Activated T-cell treated with anti-CD3 and anti-CD28 coated beads, Interleukin-2, amount 50 U/mL, for 72 hours (primary cell): ENCODE measurements at regions not wholly inside any gene's neighbourhood (a gene's known extent, or its start where the extent isn't known, plus 50 kb on each side); places are given as distances from the start of the nearest gene placed in this dataset.
"Not testable (repeated sequence)": the region's sequence is repeated elsewhere in the genome, so short reads cannot be mapped to it uniquely, and the experiment has no call there.

Experiments
- ATAC-seq, 2 donors: fragments of 150-1000 bp; cut with Tn5 transposase; replicated peaks in 1 of 2; 2 replicates each; pipeline ENCODE4 v1.10.0; 2021; ENCODE audit warnings: moderate library complexity in 2 of 2, mild to moderate bottlenecking in 1 of 2
- DNase-seq, 2 donors: peaks; one replicate each; pipeline ENCODE4 v3.0.0; 2021 to 2022; ENCODE audit warnings: mixed read lengths in 1 of 2
- H3K27ac Mint-ChIP-seq: one replicate; pipeline ENCODE4 v1.8.0; 2022; ENCODE audit warnings: mild to moderate bottlenecking, moderate library complexity, mixed read lengths
- H3K27me3 Mint-ChIP-seq: one replicate; pipeline ENCODE4 v1.8.0; 2022; ENCODE audit warnings: low read depth, mixed read lengths
- H3K36me3 Mint-ChIP-seq, 2 donors: one replicate each; pipeline ENCODE4 v1.8.0; 2022; ENCODE audit warnings: mixed read lengths in 2 of 2, mild to moderate bottlenecking in 1 of 2; ENCODE audit not compliant: insufficient read depth in 2 of 2
- H3K4me1 Mint-ChIP-seq: one replicate; pipeline ENCODE4 v1.8.0; 2022; ENCODE audit warnings: low read depth, mixed read lengths
- H3K4me3 Mint-ChIP-seq, 2 donors: one replicate each; pipeline ENCODE4 v1.8.0; 2022; ENCODE audit warnings: mild to moderate bottlenecking in 2 of 2, mixed read lengths in 2 of 2, moderate library complexity in 2 of 2
- H3K9me3 Mint-ChIP-seq, 2 donors: one replicate each; pipeline ENCODE4 v1.8.0; 2022; ENCODE audit warnings: mixed read lengths in 2 of 2

GRCh38 chr6:81071121-81071520 is 681.4 kb downstream of the TENT5A start:
- Mint-ChIP-seq H3K4me3 (no peak overlapping the region), H3K36me3 (peaks cover 0 to 2% of the 10 kb centered on the region in 2 donors), H3K4me1 (no peaks in the 10 kb centered on the region), H3K27me3 (no peaks in the 10 kb centered on the region), H3K9me3 (peaks cover 4 to 9% of the 10 kb centered on the region in 2 donors), H3K27ac (no peak overlapping the region)
- no peak for ATAC-seq
- DNase-seq: no peak

- no peak for ATAC-seq
Observed at GRCh38 chr6:81067057-81067456, 685.4 kb downstream of the TENT5A start.

GRCh38 chr6:81063891-81064290 is 688.6 kb downstream of the TENT5A start:
- Mint-ChIP-seq H3K27ac (no peak overlapping the region), H3K4me3 (no peak overlapping the region), H3K27me3 (no peaks in the 10 kb centered on the region), H3K4me1 (no peaks in the 10 kb centered on the region), H3K9me3 (peaks cover 0 to 2% of the 10 kb centered on the region in 2 donors), H3K36me3 (no peaks in the 10 kb centered on the region)
- ATAC-seq (no peak), DNase-seq (no peak)

More at GRCh38 chr6:81067057-81067456, 685.4 kb downstream of the TENT5A start:
- peaks cover 0 to 2% of the 10 kb centered on the region in 2 donors for H3K36me3 Mint-ChIP-seq
- DNase-seq: no peak
- H3K9me3 Mint-ChIP-seq: peaks cover 4 to 9% of the 10 kb centered on the region in 2 donors
- no peaks in the 10 kb centered on the region for H3K27me3 Mint-ChIP-seq
- no peak overlapping the region for H3K27ac Mint-ChIP-seq
- H3K4me3 Mint-ChIP-seq: no peak overlapping the region
- no peaks in the 10 kb centered on the region for H3K4me1 Mint-ChIP-seq

GRCh38 chr6:81054036-81054435 is 698.4 kb downstream of the TENT5A start:
- Mint-ChIP-seq H3K4me3 (no peak overlapping the region), H3K27ac (no peak overlapping the region), H3K36me3 (no peaks in the 10 kb centered on the region), H3K4me1 (no peaks in the 10 kb centered on the region), H3K9me3 (no peaks in the 10 kb centered on the region), H3K27me3 (no peaks in the 10 kb centered on the region)
- ATAC-seq (no peak), DNase-seq (no peak)

- H3K27ac Mint-ChIP-seq: no peak overlapping the region
- H3K4me3 Mint-ChIP-seq: no peak overlapping the region
Observed at GRCh38 chr6:81051952-81052351, 700.5 kb downstream of the TENT5A start.

GRCh38 chr6:81049425-81050042 is 702.9 kb downstream of the TENT5A start:
- Mint-ChIP-seq H3K27ac (no peak overlapping the region), H3K36me3 (no peaks in the 10 kb centered on the region), H3K4me1 (no peaks in the 10 kb centered on the region), H3K4me3 (no peak overlapping the region), H3K27me3 (no peaks in the 10 kb centered on the region), H3K9me3 (peaks cover 0 to 2% of the 10 kb centered on the region in 2 donors)
- ATAC-seq: no peak
- DNase-seq: no peak

More at GRCh38 chr6:81051952-81052351, 700.5 kb downstream of the TENT5A start:
- DNase-seq (no peak), ATAC-seq (no peak)
- no peaks in the 10 kb centered on the region for H3K27me3 Mint-ChIP-seq
- no peaks in the 10 kb centered on the region for H3K4me1 Mint-ChIP-seq
- H3K9me3 Mint-ChIP-seq: peaks cover 0 to 2% of the 10 kb centered on the region in 2 donors
- no peaks in the 10 kb centered on the region for H3K36me3 Mint-ChIP-seq

DNA sequence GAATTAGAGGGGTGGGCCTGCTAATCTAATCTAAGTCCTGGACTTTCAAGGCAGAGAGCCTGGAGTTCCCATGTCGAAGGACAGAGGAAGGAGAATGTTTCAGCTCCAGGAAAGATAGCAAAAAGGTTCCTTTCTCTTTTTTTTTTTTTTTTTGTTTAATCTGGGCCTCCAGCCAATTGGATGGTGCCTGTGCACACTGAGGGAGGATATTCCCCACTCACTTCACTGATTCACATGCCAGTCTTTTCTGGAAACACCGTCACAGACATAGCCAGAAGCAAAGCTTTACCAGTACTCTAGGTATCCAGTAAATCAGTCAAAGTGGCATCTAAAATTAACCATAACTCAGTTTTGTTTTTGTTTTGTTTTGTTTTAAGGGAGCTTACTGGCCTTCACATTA is 721.1 kb downstream of the TENT5A start:
- no peaks in the 10 kb centered on the region for H3K4me1 Mint-ChIP-seq

GRCh38 chr6:81026041-81026553 is 726.4 kb downstream of the TENT5A start:
- Mint-ChIP-seq H3K27ac (no peak overlapping the region), H3K4me3 (no peak overlapping the region), H3K27me3 (no peaks in the 10 kb centered on the region), H3K4me1 (no peaks in the 10 kb centered on the region), H3K9me3 (peaks cover 1 to 6% of the 10 kb centered on the region in 2 donors), H3K36me3 (no peaks in the 10 kb centered on the region)
- ATAC-seq: no peak
- no peak for DNase-seq

More for the DNA sequence above, 721.1 kb downstream of the TENT5A start:
- Mint-ChIP-seq H3K36me3 (no peaks in the 10 kb centered on the region), H3K27ac (no peak overlapping the region), H3K9me3 (peaks cover 0 to 7% of the 10 kb centered on the region in 2 donors), H3K27me3 (no peaks in the 10 kb centered on the region), H3K4me3 (no peak overlapping the region)
- DNase-seq (no peak), ATAC-seq (no peak)

GRCh38 chr6:81023709-81024108 is 728.8 kb downstream of the TENT5A start:
- no peak for ATAC-seq
- no peaks in the 10 kb centered on the region for H3K4me1 Mint-ChIP-seq

GRCh38 chr6:81023007-81023582 is 729.4 kb downstream of the TENT5A start:
- ATAC-seq (no peak), DNase-seq (no peak)
- H3K9me3 Mint-ChIP-seq: peaks cover 6 to 12% of the 10 kb centered on the region in 2 donors
- H3K36me3 Mint-ChIP-seq: peaks cover 0 to under 1% of the 10 kb centered on the region in 2 donors
- H3K27me3 Mint-ChIP-seq: no peaks in the 10 kb centered on the region
- H3K27ac Mint-ChIP-seq: no peak overlapping the region
- H3K4me3 Mint-ChIP-seq: no peak overlapping the region
- no peaks in the 10 kb centered on the region for H3K4me1 Mint-ChIP-seq

More at GRCh38 chr6:81023709-81024108, 728.8 kb downstream of the TENT5A start:
- H3K36me3 Mint-ChIP-seq: no peaks in the 10 kb centered on the region
- no peak overlapping the region for H3K4me3 Mint-ChIP-seq
- H3K27ac Mint-ChIP-seq: no peak overlapping the region
- no peaks in the 10 kb centered on the region for H3K27me3 Mint-ChIP-seq
- no peak for DNase-seq
- peaks cover 6 to 12% of the 10 kb centered on the region in 2 donors for H3K9me3 Mint-ChIP-seq

GRCh38 chr6:81017586-81017985 is 734.9 kb downstream of the TENT5A start:
- not testable (repeated sequence) for H3K4me1 Mint-ChIP-seq, H3K36me3 Mint-ChIP-seq, H3K27ac Mint-ChIP-seq, H3K4me3 Mint-ChIP-seq, ATAC-seq, H3K9me3 Mint-ChIP-seq, H3K27me3 Mint-ChIP-seq, DNase-seq

DNA sequence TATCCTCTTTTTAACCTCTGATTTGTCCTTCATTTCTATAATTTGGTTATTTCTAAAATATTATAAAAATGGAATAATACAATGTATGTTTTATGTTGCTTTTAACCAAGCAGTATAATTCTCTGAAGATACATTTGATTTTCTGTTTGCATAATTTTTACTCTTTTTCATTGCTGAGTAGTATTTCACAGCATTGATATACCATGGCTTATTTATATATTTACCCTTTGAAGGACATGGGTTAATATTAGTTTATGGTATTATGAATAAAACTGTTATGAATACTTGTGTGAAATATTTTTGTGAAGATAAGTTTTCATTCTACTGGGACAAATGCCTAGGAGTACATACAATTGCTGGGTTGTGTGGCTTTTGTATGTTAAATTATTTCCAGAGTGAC is 748.6 kb downstream of the TENT5A start:
- Mint-ChIP-seq H3K27me3 (no peaks in the 10 kb centered on the region), H3K27ac (no peak overlapping the region)

GRCh38 chr6:81003156-81003555 is 749.3 kb downstream of the TENT5A start:
- H3K9me3 Mint-ChIP-seq: peaks cover 6 to 8% of the 10 kb centered on the region in 2 donors
- no peaks in the 10 kb centered on the region for H3K4me1 Mint-ChIP-seq
- no peaks in the 10 kb centered on the region for H3K27me3 Mint-ChIP-seq
- ATAC-seq (no peak), DNase-seq (no peak)
- H3K27ac Mint-ChIP-seq: no peak overlapping the region
- H3K36me3 Mint-ChIP-seq: no peaks in the 10 kb centered on the region
- no peak overlapping the region for H3K4me3 Mint-ChIP-seq

More for the DNA sequence above, 748.6 kb downstream of the TENT5A start:
- H3K4me3 Mint-ChIP-seq: no peak overlapping the region
- no peak for ATAC-seq
- peaks cover 8 to 9% of the 10 kb centered on the region in 2 donors for H3K9me3 Mint-ChIP-seq
- H3K36me3 Mint-ChIP-seq: no peaks in the 10 kb centered on the region
- DNase-seq: no peak
- no peaks in the 10 kb centered on the region for H3K4me1 Mint-ChIP-seq
